Loucy (cell line): ENCODE measurements at regions not wholly inside any gene's neighbourhood (a gene's known extent, or its start where the extent isn't known, plus 50 kb on each side); places are given as distances from the start of the nearest gene placed in this dataset.
A peak's percentile ranks its signal among the peaks of the same experiment; 100 is the strongest.
"Not testable (repeated sequence)": the region's sequence is repeated elsewhere in the genome, so short reads cannot be mapped to it uniquely, and the experiment has no call there.

Experiments
- H2AFZ ChIP-seq: fragments of 200-600 bp; sonication (generic); 2 replicates; pipeline ENCODE4 v1.6.0; 2016; ENCODE audit warnings: antibody characterized with exemption, mild to moderate bottlenecking, low read length, moderate library complexity
- H3F3A ChIP-seq: fragments of 200-600 bp; 2 replicates; pipeline ENCODE4 v1.6.0; 2016; ENCODE audit warnings: antibody characterized with exemption, low read depth, mild to moderate bottlenecking
- H3K27me3 ChIP-seq: fragments of 200-600 bp; sonication (generic); 2 replicates; pipeline ENCODE4 v1.6.1; 2014; ENCODE audit warnings: low read length, mild to moderate bottlenecking; ENCODE audit not compliant: insufficient read depth, poor library complexity, severe bottlenecking
- H3K36me3 ChIP-seq: fragments of 200-600 bp; sonication (generic); 2 replicates; pipeline ENCODE4 v1.6.1; 2016; ENCODE audit warnings: low read length; ENCODE audit not compliant: insufficient read depth
- H3K4me1 ChIP-seq: fragments of 200-600 bp; sonication (generic); 2 replicates; pipeline ENCODE4 v1.5.1; 2014; ENCODE audit warnings: low read length, mild to moderate bottlenecking; ENCODE audit not compliant: insufficient read depth, poor library complexity, severe bottlenecking
- H3K4me2 ChIP-seq: fragments of 200-600 bp; sonication (generic); 2 replicates; pipeline ENCODE4 v1.6.0; 2014; ENCODE audit warnings: antibody characterized with exemption, low read length, low read depth, mild to moderate bottlenecking; ENCODE audit not compliant: poor library complexity, severe bottlenecking
- H3K4me3 ChIP-seq: fragments of 200-600 bp; sonication (generic); 2 replicates; pipeline ENCODE4 v1.5.1; 2014; ENCODE audit warnings: low read length, mild to moderate bottlenecking, mixed read lengths; ENCODE audit not compliant: poor library complexity, severe bottlenecking
- H3K79me2 ChIP-seq: fragments of 200-600 bp; sonication (generic); 2 replicates; pipeline ENCODE4 v1.6.1; 2014; ENCODE audit warnings: low read length; ENCODE audit not compliant: insufficient read depth
- H3K9ac ChIP-seq: fragments of 200-600 bp; sonication (generic); 2 replicates; pipeline ENCODE4 v1.6.0; 2014; ENCODE audit warnings: mild to moderate bottlenecking, low read depth, low read length, moderate library complexity; ENCODE audit not compliant: poor library complexity, severe bottlenecking
- H3K9me2 ChIP-seq: fragments of 200-600 bp; sonication (generic); replicated peaks from 2 replicates; pipeline ENCODE4 v1.6.1; 2016; ENCODE audit warnings: low read depth, low read length, mixed read lengths
- H3K9me3 ChIP-seq: fragments of 200-600 bp; sonication (generic); 2 replicates; pipeline ENCODE4 v1.6.1; 2014; ENCODE audit warnings: mild to moderate bottlenecking, antibody characterized with exemption, low read length, low read depth; ENCODE audit not compliant: insufficient read depth
- H4K20me1 ChIP-seq: fragments of 200-600 bp; sonication (generic); 2 replicates; pipeline ENCODE4 v1.6.0; 2014; ENCODE audit warnings: antibody characterized with exemption, low read length, mild to moderate bottlenecking; ENCODE audit not compliant: insufficient read depth, poor library complexity, severe bottlenecking
- EZH2phosphoT487 ChIP-seq: fragments of 200-600 bp; IDR thresholded peaks from 2 replicates; pipeline ENCODE4 v1.6.1; 2018; ENCODE audit warnings: antibody characterized with exemption, mild to moderate bottlenecking, moderate library complexity, borderline replicate concordance
- TF ChIP-seq, protein P1 (sequence below): fragments of 200-600 bp; sonication (generic); conservative IDR thresholded peaks from 2 replicates; pipeline ENCODE4 v1.5.1; 2014; ENCODE audit warnings: mild to moderate bottlenecking, antibody characterized with exemption, low read length

DNA sequence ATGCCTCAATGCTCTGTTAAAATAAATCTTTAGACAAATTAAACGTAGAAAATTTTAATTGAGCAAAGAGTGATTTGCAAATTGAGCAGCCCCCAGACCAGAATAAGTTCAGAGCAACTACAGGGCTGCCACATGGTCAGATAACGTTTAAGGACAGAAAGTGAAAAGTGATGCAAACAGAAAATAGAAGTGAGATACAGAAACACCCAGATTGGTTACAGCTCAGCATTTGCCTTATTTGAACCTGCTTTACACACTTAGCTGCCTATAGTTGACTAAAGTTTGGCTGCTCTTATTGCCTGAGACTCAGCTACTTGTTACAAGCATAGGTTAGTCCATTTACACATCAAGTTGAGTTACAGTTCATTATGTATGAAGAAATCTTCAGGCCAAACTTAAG, 1800.8 kb upstream of the PCDH10 start:
- peak overlapping the region; percentile 47; the same call in 1 of the 2 replicates for H2AFZ ChIP-seq

DNA sequence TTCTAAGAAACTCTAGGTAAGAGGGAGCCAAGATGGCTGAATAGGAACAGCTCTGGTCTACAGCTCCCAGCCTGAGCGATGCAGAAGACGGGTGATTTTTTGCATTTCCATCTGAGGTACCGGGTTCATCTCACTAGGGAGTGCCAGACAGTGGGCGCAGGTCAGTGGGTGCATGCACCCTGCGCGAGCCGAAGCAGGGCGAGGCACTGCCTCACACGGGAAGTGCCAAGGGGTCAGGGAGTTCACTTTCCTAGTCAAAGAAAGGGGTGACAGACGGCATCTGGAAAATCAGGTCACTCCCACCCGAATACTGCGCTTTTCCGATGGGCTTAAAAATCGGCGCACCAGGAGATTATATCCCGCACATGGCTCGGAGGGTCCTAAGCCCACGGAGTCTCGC, 1796.7 kb upstream of the PCDH10 start:
- not testable (repeated sequence) for H3K4me3 ChIP-seq, H3K9me2 ChIP-seq, H4K20me1 ChIP-seq, H3K9ac ChIP-seq, H3K9me3 ChIP-seq, H3K4me2 ChIP-seq, H2AFZ ChIP-seq, H3K36me3 ChIP-seq, H3K4me1 ChIP-seq, H3K79me2 ChIP-seq, H3K27me3 ChIP-seq, H3F3A ChIP-seq

More for the DNA sequence above, 1800.8 kb upstream of the PCDH10 start:
- Histone ChIP-seq H3K4me2 (no peak overlapping the region), H3K4me3 (no peak overlapping the region), H3K36me3 (no peaks in the 10 kb centered on the region), H4K20me1 (no peaks in the 10 kb centered on the region), H3K9me3 (no peaks in the 10 kb centered on the region), H3K9ac (no peak overlapping the region), H3F3A (no peaks in the 10 kb centered on the region), H3K27me3 (no peaks in the 10 kb centered on the region), H3K4me1 (no peaks in the 10 kb centered on the region), H3K79me2 (no peaks in the 10 kb centered on the region), H3K9me2 (no peaks in the 10 kb centered on the region)
- TF ChIP-seq EZH2phosphoT487 = no peak
- TF ChIP-seq, protein P1, sequence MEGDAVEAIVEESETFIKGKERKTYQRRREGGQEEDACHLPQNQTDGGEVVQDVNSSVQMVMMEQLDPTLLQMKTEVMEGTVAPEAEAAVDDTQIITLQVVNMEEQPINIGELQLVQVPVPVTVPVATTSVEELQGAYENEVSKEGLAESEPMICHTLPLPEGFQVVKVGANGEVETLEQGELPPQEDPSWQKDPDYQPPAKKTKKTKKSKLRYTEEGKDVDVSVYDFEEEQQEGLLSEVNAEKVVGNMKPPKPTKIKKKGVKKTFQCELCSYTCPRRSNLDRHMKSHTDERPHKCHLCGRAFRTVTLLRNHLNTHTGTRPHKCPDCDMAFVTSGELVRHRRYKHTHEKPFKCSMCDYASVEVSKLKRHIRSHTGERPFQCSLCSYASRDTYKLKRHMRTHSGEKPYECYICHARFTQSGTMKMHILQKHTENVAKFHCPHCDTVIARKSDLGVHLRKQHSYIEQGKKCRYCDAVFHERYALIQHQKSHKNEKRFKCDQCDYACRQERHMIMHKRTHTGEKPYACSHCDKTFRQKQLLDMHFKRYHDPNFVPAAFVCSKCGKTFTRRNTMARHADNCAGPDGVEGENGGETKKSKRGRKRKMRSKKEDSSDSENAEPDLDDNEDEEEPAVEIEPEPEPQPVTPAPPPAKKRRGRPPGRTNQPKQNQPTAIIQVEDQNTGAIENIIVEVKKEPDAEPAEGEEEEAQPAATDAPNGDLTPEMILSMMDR = no peak

DNA sequence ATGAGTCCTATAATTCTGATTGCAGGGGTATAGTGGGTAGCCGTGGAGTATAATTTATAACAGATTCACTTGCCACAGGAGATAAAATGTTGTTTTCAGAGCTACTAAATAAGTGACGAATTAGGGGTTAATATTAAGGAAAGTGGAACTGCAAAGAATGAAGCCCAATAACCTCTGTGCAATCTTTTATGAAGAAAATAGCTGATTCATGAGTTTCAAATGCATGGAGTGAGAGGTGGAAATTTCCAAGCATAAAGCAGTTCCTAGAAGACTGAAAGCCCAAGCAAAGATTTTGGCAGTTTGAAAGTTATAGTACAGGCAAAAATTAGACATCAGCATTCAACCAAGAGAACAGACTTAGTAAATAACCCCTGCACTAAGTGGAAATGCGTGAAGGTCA, 1782.4 kb upstream of the PCDH10 start:
- Histone ChIP-seq H3K4me3 (no peak overlapping the region), H3K9me2 (no peaks in the 10 kb centered on the region), H3K27me3 (no peaks in the 10 kb centered on the region), H2AFZ (no peak overlapping the region), H3K36me3 (no peaks in the 10 kb centered on the region), H3K79me2 (no peaks in the 10 kb centered on the region), H3K9me3 (no peaks in the 10 kb centered on the region), H3F3A (no peaks in the 10 kb centered on the region), H3K9ac (no peak overlapping the region), H3K4me2 (no peak overlapping the region), H4K20me1 (no peaks in the 10 kb centered on the region), H3K4me1 (no peaks in the 10 kb centered on the region)
- TF ChIP-seq, protein P1 = no peak
- no peak for TF ChIP-seq EZH2phosphoT487

DNA sequence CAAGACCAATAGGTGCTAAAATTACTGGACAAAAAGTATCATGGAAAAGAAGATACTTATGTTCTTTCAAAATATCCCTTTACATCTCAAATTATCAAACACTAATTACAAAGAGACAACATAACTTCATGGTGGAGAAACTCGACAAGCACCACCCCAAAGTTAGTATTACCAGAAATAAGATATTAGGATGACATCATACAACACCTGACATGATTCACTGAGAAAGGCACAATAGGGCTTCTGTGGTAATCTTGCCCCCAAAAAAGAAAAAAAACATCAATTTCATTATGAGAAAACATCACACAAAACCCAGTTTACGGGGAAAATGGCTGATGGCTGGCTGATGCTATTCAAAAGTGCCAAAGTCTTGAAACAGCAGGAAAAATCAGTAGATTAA, 1781.7 kb upstream of the PCDH10 start:
- Histone ChIP-seq H2AFZ (no peak overlapping the region), H4K20me1 (no peaks in the 10 kb centered on the region), H3K9ac (no peak overlapping the region), H3K9me3 (no peaks in the 10 kb centered on the region), H3K4me3 (no peak overlapping the region), H3K9me2 (no peaks in the 10 kb centered on the region), H3F3A (no peaks in the 10 kb centered on the region), H3K4me1 (no peaks in the 10 kb centered on the region), H3K27me3 (no peaks in the 10 kb centered on the region), H3K79me2 (no peaks in the 10 kb centered on the region), H3K36me3 (no peaks in the 10 kb centered on the region), H3K4me2 (no peak overlapping the region)
- TF ChIP-seq EZH2phosphoT487 = no peak
- TF ChIP-seq, protein P1 = no peak
